RWPE2 (cell line): ENCODE measurements at regions not wholly inside any gene's neighbourhood (a gene's known extent, or its start where the extent isn't known, plus 50 kb on each side); places are given as distances from the start of the nearest gene placed in this dataset.

ENCODE experiments used
- ATAC-seq: fragments of 200-7000 bp; cut with Tn5 transposase; 3 replicates; pipeline ENCODE4 v1.9.1; 2021; ENCODE audit warnings: low read depth
- DNase-seq: peaks from one replicate; pipeline ENCODE4 v3.0.0-alpha.2; 2020; ENCODE audit warnings: low spot score
- H3K27ac ChIP-seq: fragments of 450-650 bp; 2 replicates; pipeline ENCODE4 v1.5.1; 2017; ENCODE audit warnings: mild to moderate bottlenecking; ENCODE audit not compliant: poor library complexity, severe bottlenecking
- H3K27me3 ChIP-seq: fragments of 250-450 bp; sonication (Bioruptor Pico); 2 replicates; pipeline ENCODE4 v1.5.1; 2021; ENCODE audit warnings: mild to moderate bottlenecking, moderate library complexity; ENCODE audit not compliant: insufficient read depth, poor library complexity, severe bottlenecking
- H3K36me3 ChIP-seq: fragments of 250-450 bp; sonication (Bioruptor Pico); 2 replicates; pipeline ENCODE4 v1.5.1; 2020; ENCODE audit warnings: low read depth, mild to moderate bottlenecking, moderate library complexity
- H3K4me1 ChIP-seq: fragments of 250-450 bp; sonication (Bioruptor Pico); 2 replicates; pipeline ENCODE4 v1.5.1; 2021; ENCODE audit warnings: mild to moderate bottlenecking, moderate library complexity; ENCODE audit not compliant: insufficient read depth, poor library complexity, severe bottlenecking
- H3K4me3 ChIP-seq: fragments of 250-450 bp; sonication (Bioruptor Pico); 2 replicates; pipeline ENCODE4 v1.5.1; 2021; ENCODE audit warnings: mild to moderate bottlenecking, moderate library complexity; ENCODE audit not compliant: severe bottlenecking
- H3K9me3 ChIP-seq: fragments of 250-450 bp; sonication (Bioruptor Pico); 2 replicates; pipeline ENCODE4 v1.5.1; 2021; ENCODE audit warnings: mild to moderate bottlenecking, moderate library complexity; ENCODE audit not compliant: severe bottlenecking
- TF ChIP-seq, protein P1 (sequence below): fragments of 450-650 bp; IDR thresholded peaks from one replicate; pipeline ENCODE4 v1.5.1; 2017; ENCODE audit warnings: mild to moderate bottlenecking, moderate library complexity; ENCODE audit not compliant: poor library complexity, severe bottlenecking

DNA sequence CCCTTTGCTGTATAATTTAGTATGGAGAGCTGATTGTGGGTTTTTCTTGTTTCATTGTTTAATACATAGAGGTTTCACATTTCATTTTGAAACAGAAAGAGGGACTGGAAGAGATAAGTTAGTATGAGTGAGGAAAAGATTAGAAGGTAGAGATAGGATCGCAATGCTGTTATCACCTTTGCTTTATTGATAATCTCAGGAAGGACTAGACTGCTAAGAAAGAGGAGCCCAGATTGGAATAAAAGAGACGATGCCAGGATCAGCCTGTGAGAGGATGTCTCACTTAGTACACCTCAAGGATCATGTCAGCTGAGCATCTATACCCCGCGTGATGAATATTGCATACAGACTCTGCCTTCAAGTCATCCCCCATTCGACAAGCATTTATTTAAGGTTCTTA is 178.0 kb upstream of the DMAC1 start:
- DNase-seq (no peak), ATAC-seq (no peak)
- Histone ChIP-seq H3K27me3 (no peaks in the 10 kb centered on the region), H3K36me3 (no peaks in the 10 kb centered on the region), H3K4me3 (no peak overlapping the region), H3K9me3 (no peaks in the 10 kb centered on the region), H3K4me1 (no peaks in the 10 kb centered on the region), H3K27ac (no peak overlapping the region)
- TF ChIP-seq, protein P1, sequence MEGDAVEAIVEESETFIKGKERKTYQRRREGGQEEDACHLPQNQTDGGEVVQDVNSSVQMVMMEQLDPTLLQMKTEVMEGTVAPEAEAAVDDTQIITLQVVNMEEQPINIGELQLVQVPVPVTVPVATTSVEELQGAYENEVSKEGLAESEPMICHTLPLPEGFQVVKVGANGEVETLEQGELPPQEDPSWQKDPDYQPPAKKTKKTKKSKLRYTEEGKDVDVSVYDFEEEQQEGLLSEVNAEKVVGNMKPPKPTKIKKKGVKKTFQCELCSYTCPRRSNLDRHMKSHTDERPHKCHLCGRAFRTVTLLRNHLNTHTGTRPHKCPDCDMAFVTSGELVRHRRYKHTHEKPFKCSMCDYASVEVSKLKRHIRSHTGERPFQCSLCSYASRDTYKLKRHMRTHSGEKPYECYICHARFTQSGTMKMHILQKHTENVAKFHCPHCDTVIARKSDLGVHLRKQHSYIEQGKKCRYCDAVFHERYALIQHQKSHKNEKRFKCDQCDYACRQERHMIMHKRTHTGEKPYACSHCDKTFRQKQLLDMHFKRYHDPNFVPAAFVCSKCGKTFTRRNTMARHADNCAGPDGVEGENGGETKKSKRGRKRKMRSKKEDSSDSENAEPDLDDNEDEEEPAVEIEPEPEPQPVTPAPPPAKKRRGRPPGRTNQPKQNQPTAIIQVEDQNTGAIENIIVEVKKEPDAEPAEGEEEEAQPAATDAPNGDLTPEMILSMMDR: no peak

DNA sequence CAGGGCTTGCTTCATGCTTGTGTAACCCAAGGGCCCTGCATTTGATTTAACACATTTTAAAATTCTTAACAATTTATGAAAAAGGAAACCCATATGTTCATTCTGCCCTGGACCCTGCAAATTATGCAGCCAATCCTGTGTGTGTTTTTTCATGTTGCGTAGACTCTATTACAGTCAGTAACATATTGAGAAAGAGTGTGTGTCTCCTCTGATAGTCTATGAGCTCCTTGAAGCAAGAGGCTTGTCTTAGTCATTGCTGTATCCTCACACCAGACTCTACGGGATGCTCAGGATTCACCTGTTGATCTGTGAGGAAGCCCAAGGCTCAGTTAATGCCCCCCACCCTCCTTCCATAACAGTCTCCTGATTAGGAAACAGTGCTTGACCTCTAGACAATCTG is 177.3 kb upstream of the DMAC1 start:
- TF ChIP-seq, protein P1: no peak
- Histone ChIP-seq H3K27ac (no peak overlapping the region), H3K36me3 (no peaks in the 10 kb centered on the region), H3K4me1 (no peaks in the 10 kb centered on the region), H3K9me3 (no peaks in the 10 kb centered on the region), H3K4me3 (no peak overlapping the region), H3K27me3 (no peaks in the 10 kb centered on the region)
- ATAC-seq (no peak), DNase-seq (no peak)

DNA sequence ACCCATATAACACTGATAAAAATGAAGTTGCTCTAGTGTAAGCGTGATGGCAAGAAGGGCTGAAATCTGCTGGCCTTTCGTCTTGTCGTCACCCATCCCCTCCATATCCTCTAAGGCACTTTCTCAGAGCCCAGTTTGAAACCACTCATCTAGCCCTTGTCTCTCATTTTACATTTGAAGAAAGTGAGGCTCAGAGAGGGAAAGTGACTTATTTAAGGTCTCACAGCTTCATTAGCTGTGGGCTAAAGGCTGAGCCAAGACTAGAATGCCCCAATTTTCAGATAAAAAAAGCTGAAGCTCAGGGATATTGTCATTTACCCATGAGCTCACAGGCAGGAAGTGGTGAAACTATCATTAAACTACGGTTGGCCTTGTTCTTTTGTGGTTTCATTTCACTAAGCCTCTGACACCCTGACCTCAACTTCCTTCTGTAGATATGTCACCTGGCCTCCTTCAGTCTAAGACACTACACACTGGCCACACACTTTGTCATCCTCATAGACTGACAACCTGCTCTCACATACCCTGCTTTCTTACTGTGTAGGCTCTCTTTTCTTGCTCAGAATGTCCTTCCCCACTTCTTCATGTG is 176.7 kb upstream of the DMAC1 start:
- no peak overlapping the region for H3K4me3 ChIP-seq
- H3K9me3 ChIP-seq: no peaks in the 10 kb centered on the region
- no peaks in the 10 kb centered on the region for H3K36me3 ChIP-seq
- ATAC-seq (0 out of 3 replicates have a peak, but pooled peaks have one; percentile 25), DNase-seq (no peak)
- H3K27ac ChIP-seq: no peak overlapping the region
- TF ChIP-seq, protein P1: no peak
- no peaks in the 10 kb centered on the region for H3K4me1 ChIP-seq
- H3K27me3 ChIP-seq: no peaks in the 10 kb centered on the region

DNA sequence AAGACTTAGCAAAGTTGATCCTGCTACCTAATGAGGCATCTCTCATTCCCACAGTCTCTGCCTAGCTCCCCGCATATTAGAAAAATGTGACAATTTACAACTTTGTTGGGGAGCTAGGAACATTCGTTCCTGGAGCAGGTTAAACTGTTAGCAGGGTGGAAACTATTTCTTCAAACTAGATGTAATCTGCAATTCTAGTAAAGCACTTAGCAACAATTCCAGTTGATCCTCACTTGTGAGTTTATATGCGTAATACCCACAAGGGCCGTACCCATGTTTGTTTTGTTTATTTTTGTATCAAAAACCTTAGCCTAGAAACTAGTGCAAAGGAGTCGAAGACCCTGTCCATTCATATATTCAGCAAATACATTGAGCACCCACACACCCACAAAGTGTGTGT is 175.8 kb upstream of the DMAC1 start:
- no peak for ATAC-seq
- TF ChIP-seq, protein P1: no peak
- Histone ChIP-seq H3K4me1 (no peaks in the 10 kb centered on the region), H3K4me3 (no peak overlapping the region), H3K27ac (no peak overlapping the region), H3K9me3 (no peaks in the 10 kb centered on the region), H3K27me3 (no peaks in the 10 kb centered on the region), H3K36me3 (no peaks in the 10 kb centered on the region)
- DNase-seq: no peak

DNA sequence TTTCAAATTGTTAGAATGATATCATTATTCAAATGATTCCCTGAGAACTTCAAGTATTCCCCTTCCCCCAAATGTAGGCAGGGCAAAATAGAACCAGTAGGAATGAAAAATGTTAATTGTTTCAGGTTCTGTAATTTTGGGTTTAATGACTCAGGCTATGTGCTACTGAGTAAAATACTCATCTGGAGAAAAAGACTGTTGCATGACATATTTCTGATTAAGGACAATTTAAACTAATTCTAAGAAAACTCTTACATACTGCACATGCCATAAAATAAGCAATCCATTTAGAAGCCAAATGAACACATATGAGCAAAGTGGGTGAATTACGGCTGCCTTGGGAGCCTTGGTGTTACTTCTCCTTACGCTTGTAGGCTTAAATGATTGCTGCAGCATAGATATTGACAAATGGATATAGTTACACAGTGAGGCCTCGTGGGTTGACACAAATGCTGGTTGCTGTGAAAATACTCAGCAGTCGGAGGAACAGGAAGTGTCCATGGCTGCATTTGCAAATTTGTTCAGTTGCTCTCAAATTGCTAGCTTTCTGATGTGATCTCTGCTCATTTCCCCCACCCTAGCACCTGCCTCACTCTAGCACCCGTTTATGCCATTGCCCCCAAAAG is 174.9 kb upstream of the DMAC1 start:
- H3K36me3 ChIP-seq: no peaks in the 10 kb centered on the region
- no peak overlapping the region for H3K27ac ChIP-seq
- no peak overlapping the region for H3K4me3 ChIP-seq
- TF ChIP-seq, protein P1: no peak
- H3K4me1 ChIP-seq: no peaks in the 10 kb centered on the region
- ATAC-seq: no peak
- no peak for DNase-seq
- no peaks in the 10 kb centered on the region for H3K9me3 ChIP-seq
- no peaks in the 10 kb centered on the region for H3K27me3 ChIP-seq
